H9 (cell line): ENCODE measurements at regions not wholly inside any gene's neighbourhood (a gene's known extent, or its start where the extent isn't known, plus 50 kb on each side); places are given as distances from the start of the nearest gene placed in this dataset.

ENCODE experiments used
- DNase-seq: peaks from one replicate; pipeline ENCODE4 v3.0.0-alpha.2; 2017
- H2AFZ ChIP-seq: one replicate; pipeline ENCODE4 v1.6.1; 2013; ENCODE audit warnings: mild to moderate bottlenecking, low read length, control low read depth, moderate library complexity
- H2AK5ac ChIP-seq: 2 replicates; pipeline ENCODE4 v1.6.1; 2013; ENCODE audit warnings: low read length, control low read depth, mixed read lengths; ENCODE audit not compliant: insufficient read length
- H2BK120ac ChIP-seq: one replicate; pipeline ENCODE4 v1.6.1; 2013; ENCODE audit warnings: low read depth, mild to moderate bottlenecking, low read length, control low read depth, inconsistent platforms; ENCODE audit not compliant: poor library complexity, severe bottlenecking
- H2BK12ac ChIP-seq: 2 replicates; pipeline ENCODE4 v1.6.1; 2013; ENCODE audit warnings: low read length, control low read depth, mixed read lengths, low read depth; ENCODE audit not compliant: insufficient read length
- H2BK15ac ChIP-seq: 2 replicates; pipeline ENCODE4 v1.6.1; 2013; ENCODE audit warnings: low read depth, low read length, control low read depth
- H2BK20ac ChIP-seq: one replicate; pipeline ENCODE4 v1.6.1; 2013; ENCODE audit warnings: low read depth, mild to moderate bottlenecking, low read length, control low read depth, inconsistent platforms; ENCODE audit not compliant: poor library complexity, severe bottlenecking
- H2BK5ac ChIP-seq: 2 replicates; pipeline ENCODE4 v1.6.1; 2013; ENCODE audit warnings: low read length, control low read depth, mixed read lengths; ENCODE audit not compliant: insufficient read length
- H3K14ac ChIP-seq: 2 replicates; pipeline ENCODE4 v1.6.1; 2013; ENCODE audit warnings: low read length, control low read depth; ENCODE audit not compliant: insufficient read depth
- H3K18ac ChIP-seq: 2 replicates; pipeline ENCODE4 v1.6.1; 2013; ENCODE audit warnings: low read depth, mild to moderate bottlenecking, mixed read lengths, low read length, control low read depth; ENCODE audit not compliant: insufficient read length
- H3K23ac ChIP-seq: 2 replicates; pipeline ENCODE4 v1.6.1; 2013; ENCODE audit warnings: low read length, control low read depth, mixed read lengths, low read depth; ENCODE audit not compliant: insufficient read length
- H3K23me2 ChIP-seq: 2 replicates; pipeline ENCODE4 v1.6.1; 2013; ENCODE audit warnings: low read depth, mild to moderate bottlenecking, mixed read lengths, low read length, control low read depth; ENCODE audit not compliant: insufficient read length, poor library complexity, severe bottlenecking
- H3K27ac ChIP-seq: 2 replicates; pipeline ENCODE4 v1.5.1; 2013; ENCODE audit warnings: low read length, control low read depth, mixed read lengths, low read depth; ENCODE audit not compliant: insufficient read length
- H3K27me3 ChIP-seq: 2 replicates; pipeline ENCODE4 v1.6.1; 2013; ENCODE audit warnings: low read length, control low read depth, inconsistent platforms; ENCODE audit not compliant: insufficient read depth
- H3K4ac ChIP-seq: 2 replicates; pipeline ENCODE4 v1.6.1; 2013; ENCODE audit warnings: low read depth, mild to moderate bottlenecking, control low read depth, inconsistent platforms, low read length, moderate library complexity
- H3K4me1 ChIP-seq: 2 replicates; pipeline ENCODE4 v1.6.1; 2013; ENCODE audit warnings: low read length, control low read depth, inconsistent platforms; ENCODE audit not compliant: insufficient read depth
- H3K4me2 ChIP-seq: 2 replicates; pipeline ENCODE4 v1.6.1; 2013; ENCODE audit warnings: low read length, control low read depth, mixed read lengths; ENCODE audit not compliant: insufficient read length, insufficient read depth
- H3K56ac ChIP-seq: 2 replicates; pipeline ENCODE4 v1.6.1; 2013; ENCODE audit warnings: low read depth, mild to moderate bottlenecking, mixed read lengths, low read length, control low read depth; ENCODE audit not compliant: insufficient read length
- H3K79me1 ChIP-seq: 2 replicates; pipeline ENCODE4 v1.6.1; 2013; ENCODE audit warnings: low read depth, mild to moderate bottlenecking, moderate library complexity, low read length, control low read depth, inconsistent platforms; ENCODE audit not compliant: insufficient read depth, poor library complexity, severe bottlenecking
- H3K79me2 ChIP-seq: 2 replicates; pipeline ENCODE4 v1.6.1; 2013; ENCODE audit warnings: low read length, control low read depth, inconsistent platforms; ENCODE audit not compliant: insufficient read depth
- H3K9ac ChIP-seq: 2 replicates; pipeline ENCODE4 v1.6.1; 2013; ENCODE audit warnings: low read length, control low read depth, mixed read lengths; ENCODE audit not compliant: insufficient read length; ENCODE audit errors: extremely low read depth
- H3K9me3 ChIP-seq: one replicate; pipeline ENCODE4 v1.6.1; 2013; ENCODE audit warnings: low read depth, low read length, inconsistent platforms; ENCODE audit not compliant: control insufficient read depth
- H3T11ph ChIP-seq: one replicate; pipeline ENCODE4 v1.6.1; 2013; ENCODE audit warnings: mild to moderate bottlenecking, low read length, control low read depth, inconsistent platforms
- H4K20me1 ChIP-seq: one replicate; pipeline ENCODE4 v1.6.1; 2013; ENCODE audit not compliant: control insufficient read depth, insufficient read length, insufficient read depth
- H4K5ac ChIP-seq: 2 replicates; pipeline ENCODE4 v1.6.1; 2013; ENCODE audit warnings: low read depth, mild to moderate bottlenecking, mixed read lengths, low read length, control low read depth; ENCODE audit not compliant: insufficient read length
- H4K8ac ChIP-seq: replicated peaks from 2 replicates; pipeline ENCODE4 v1.6.1; 2013; ENCODE audit warnings: low read length, control low read depth, mixed read lengths, low read depth; ENCODE audit not compliant: insufficient read length
- H4K91ac ChIP-seq: 2 replicates; pipeline ENCODE4 v1.6.1; 2013; ENCODE audit warnings: low read depth, mild to moderate bottlenecking, moderate library complexity, mixed read lengths, low read length, control low read depth; ENCODE audit not compliant: insufficient read length
- H3K27ac Mint-ChIP-seq, 3 experiments: 2 replicates in 2 of 3; 3 replicates in 1 of 3; pipeline ENCODE4 v1.8.0; 2020 to 2021; ENCODE audit warnings: mixed read lengths in 3 of 3, mild to moderate bottlenecking in 1 of 3, moderate library complexity in 1 of 3
- H3K27me3 Mint-ChIP-seq: 2 replicates; pipeline ENCODE4 v1.8.0; 2021; ENCODE audit warnings: low read depth, mild to moderate bottlenecking, moderate library complexity, mixed read lengths
- H3K36me3 Mint-ChIP-seq, 3 experiments: 2 replicates in 2 of 3; 3 replicates in 1 of 3; pipeline ENCODE4 v1.8.0; 2020 to 2021; ENCODE audit warnings: low read depth in 3 of 3, mixed read lengths in 3 of 3; ENCODE audit not compliant: insufficient read depth in 1 of 3
- H3K4me1 Mint-ChIP-seq, 2 experiments: 2 replicates each; pipeline ENCODE4 v1.8.0; 2020; ENCODE audit warnings: mixed read lengths in 2 of 2
- H3K4me3 Mint-ChIP-seq, 2 experiments: 2 replicates in 1 of 2; 3 replicates in 1 of 2; pipeline ENCODE4 v1.8.0; 2020 to 2021; ENCODE audit warnings: mild to moderate bottlenecking in 2 of 2, mixed read lengths in 2 of 2, moderate library complexity in 1 of 2
- H3K9me3 Mint-ChIP-seq, 2 experiments: 2 replicates in 1 of 2; 3 replicates in 1 of 2; pipeline ENCODE4 v1.8.0; 2020; ENCODE audit warnings: mild to moderate bottlenecking in 2 of 2, mixed read lengths in 2 of 2, moderate library complexity in 1 of 2
- CTCF ChIP-seq: fragments of 200-600 bp; sonication (generic); conservative IDR thresholded peaks from 3 replicates; pipeline ENCODE4 v1.8.0; 2021; ENCODE audit warnings: antibody characterized with exemption, mild to moderate bottlenecking
- WGBS: extraction: QIAGEN DNeasy Blood & Tissue Kit; methylation state at CpG from one replicate; pipeline ENCODE4 v1.1.7; 2013; ENCODE audit warnings: missing lambda C conversion rate, low lambda C conversion rate, mixed read lengths; ENCODE audit not compliant: insufficient read length; ENCODE audit errors: extremely low coverage; 5-methylcytosine and 5-hydroxymethylcytosine counted together

GRCh38 chr2:2472881-2473280, 141.8 kb upstream of the MYT1L start:
- Histone ChIP-seq H3K56ac (no peak overlapping the region), H2AFZ (no peak overlapping the region), H2BK120ac (no peak overlapping the region), H3K23me2 (no peaks in the 10 kb centered on the region), H4K91ac (no peak overlapping the region), H3K18ac (no peak overlapping the region), H2BK12ac (no peak overlapping the region), H4K20me1 (no peaks in the 10 kb centered on the region), H2BK20ac (no peak overlapping the region), H4K5ac (no peak overlapping the region), H3K79me2 (no peaks in the 10 kb centered on the region), H4K8ac (no peak overlapping the region), H3K9me3 (no peaks in the 10 kb centered on the region), H3K4me1 (no peaks in the 10 kb centered on the region), H3K23ac (no peak overlapping the region), H3K27ac (no peak overlapping the region), H2BK5ac (no peak overlapping the region), H2BK15ac (no peak overlapping the region), H3K4me2 (no peak overlapping the region), H3K14ac (no peak overlapping the region), H3K4ac (no peak overlapping the region), H3T11ph (no peak overlapping the region), H3K9ac (no peak overlapping the region), H2AK5ac (no peak overlapping the region), H3K79me1 (no peaks in the 10 kb centered on the region), H3K27me3 (no peaks in the 10 kb centered on the region)
- no peak overlapping the region; a peak in 1 of 7 replicates for H3K27ac Mint-ChIP-seq
- DNase-seq, result no peak
- TF ChIP-seq CTCF, result no peak
- WGBS, result no CpG with 5 or more reads among the region's 12 CpGs
- H3K4me1 Mint-ChIP-seq, result no peaks in the 10 kb centered on the region
- H3K36me3 Mint-ChIP-seq, result no peaks in the 10 kb centered on the region
- H3K9me3 Mint-ChIP-seq, result no peaks in the 10 kb centered on the region
- no peak overlapping the region for H3K4me3 Mint-ChIP-seq
- peaks cover 5% of the 10 kb centered on the region; the same call in 1 of the 2 replicates for H3K27me3 Mint-ChIP-seq
